CD14-positive monocyte (primary cell): ENCODE measurements at regions not wholly inside any gene's neighbourhood (a gene's known extent, or its start where the extent isn't known, plus 50 kb on each side); places are given as distances from the start of the nearest gene placed in this dataset.

Experiments
- DNase-seq, 3 donors: peaks; one replicate each; pipeline ENCODE4 v3.0.0-alpha.2; 2011 to 2022
- H2AFZ ChIP-seq: 2 replicates; pipeline ENCODE4 v1.6.0; 2012; ENCODE audit warnings: mild to moderate bottlenecking, low read depth, low read length, inconsistent platforms; ENCODE audit not compliant: insufficient read depth, poor library complexity, severe bottlenecking
- H3K27ac ChIP-seq, 2 donors: 1 replicate in 1 of 2; 2 replicates in 1 of 2; pipeline ENCODE4 v1.5.1; 2012 to 2013; ENCODE audit warnings: low read length in 2 of 2, control low read depth in 1 of 2, inconsistent platforms in 1 of 2, low read depth in 1 of 2, mild to moderate bottlenecking in 1 of 2
- H3K27me3 ChIP-seq, 2 donors: one replicate each; pipeline versions ENCODE4 v1.6.0 to v1.6.1; 2011 to 2013; ENCODE audit warnings: low read length in 2 of 2; ENCODE audit not compliant: control insufficient read depth in 2 of 2, insufficient read depth in 2 of 2
- H3K36me3 ChIP-seq, 2 donors: replicated peaks in 1 of 2; 1 replicate in 1 of 2; 2 replicates in 1 of 2; pipeline versions ENCODE4 v1.5.1 to v1.6.1; 2012 to 2013; ENCODE audit warnings: low read length in 2 of 2, control low read depth in 1 of 2, inconsistent platforms in 1 of 2, mild to moderate bottlenecking in 1 of 2; ENCODE audit not compliant: insufficient read depth in 2 of 2, control insufficient read depth in 1 of 2
- H3K4me1 ChIP-seq, 2 donors: 1 replicate in 1 of 2; 2 replicates in 1 of 2; pipeline versions ENCODE4 v1.5.1 to v1.6.1; 2012 to 2013; ENCODE audit warnings: low read length in 2 of 2, control low read depth in 1 of 2, inconsistent platforms in 1 of 2, mild to moderate bottlenecking in 1 of 2, moderate library complexity in 1 of 2; ENCODE audit not compliant: insufficient read depth in 2 of 2, control insufficient read depth in 1 of 2
- H3K4me2 ChIP-seq: replicated peaks from 2 replicates; pipeline ENCODE3; 2012; ENCODE audit warnings: low read length, moderate library complexity, mild to moderate bottlenecking; ENCODE audit not compliant: poor library complexity, severe bottlenecking; ENCODE audit errors: extremely low read depth
- H3K4me3 ChIP-seq, 3 experiments: fragments of 200-600 bp in 1 of 3; sonication (generic) in 1 of 3; replicated peaks in 1 of 3; 1 replicate in 2 of 3; 2 replicates in 1 of 3; pipeline ENCODE4 v1.5.1; 2011 to 2013; ENCODE audit warnings: low read length in 3 of 3, mild to moderate bottlenecking in 3 of 3, control low read depth in 2 of 3, low read depth in 2 of 3, inconsistent platforms in 1 of 3, moderate library complexity in 1 of 3
- H3K79me2 ChIP-seq: 2 replicates; pipeline ENCODE4 v1.6.0; 2012; ENCODE audit warnings: mild to moderate bottlenecking, control low read depth, inconsistent platforms, low read length, moderate library complexity; ENCODE audit not compliant: insufficient read depth
- H3K9ac ChIP-seq: 2 replicates; pipeline ENCODE4 v1.6.0; 2017; ENCODE audit warnings: low read length, mild to moderate bottlenecking; ENCODE audit not compliant: insufficient read depth, poor library complexity, severe bottlenecking
- H3K9me3 ChIP-seq, 2 donors: replicated peaks in 1 of 2; 1 replicate in 1 of 2; 2 replicates in 1 of 2; pipeline versions ENCODE4 v1.5.1 to v1.6.1; 2012 to 2013; ENCODE audit warnings: low read length in 2 of 2, control low read depth in 1 of 2; ENCODE audit not compliant: control insufficient read depth in 1 of 2, insufficient read depth in 1 of 2
- H4K20me1 ChIP-seq: 2 replicates; pipeline ENCODE4 v1.6.0; 2012; ENCODE audit warnings: mild to moderate bottlenecking, low read length, control low read depth, moderate library complexity; ENCODE audit not compliant: insufficient read depth
- H3K27ac Mint-ChIP-seq, 7 donors: one replicate each; pipeline ENCODE4 v1.8.0; 2020; ENCODE audit warnings: mild to moderate bottlenecking in 7 of 7, mixed read lengths in 7 of 7, moderate library complexity in 6 of 7, inconsistent platforms in 2 of 7
- H3K27me3 Mint-ChIP-seq, 3 donors: one replicate each; pipeline ENCODE4 v1.8.0; 2021 to 2022; ENCODE audit warnings: low read depth in 3 of 3, mild to moderate bottlenecking in 3 of 3, mixed read lengths in 3 of 3, moderate library complexity in 3 of 3, inconsistent platforms in 1 of 3
- H3K36me3 Mint-ChIP-seq, 2 donors: one replicate each; pipeline ENCODE4 v1.8.0; 2020; ENCODE audit warnings: mixed read lengths in 2 of 2, inconsistent platforms in 1 of 2, mild to moderate bottlenecking in 1 of 2
- H3K4me1 Mint-ChIP-seq: one replicate; pipeline ENCODE4 v1.8.0; 2020; ENCODE audit warnings: mild to moderate bottlenecking, mixed read lengths
- H3K4me3 Mint-ChIP-seq, 2 donors: one replicate each; pipeline ENCODE4 v1.8.0; 2020; ENCODE audit warnings: mild to moderate bottlenecking in 2 of 2, mixed read lengths in 2 of 2, moderate library complexity in 1 of 2
- H3K9me3 Mint-ChIP-seq, 7 donors: one replicate each; pipeline ENCODE4 v1.8.0; 2020 to 2022; ENCODE audit warnings: mixed read lengths in 7 of 7, mild to moderate bottlenecking in 6 of 7, moderate library complexity in 6 of 7, inconsistent platforms in 2 of 7
- WGBS: methylation state at CpG from one replicate; pipeline ENCODE4 v1.1.5; 2013; ENCODE audit warnings: missing lambda C conversion rate; ENCODE audit not compliant: insufficient coverage; 5-methylcytosine and 5-hydroxymethylcytosine counted together
- intact Hi-C, 2 donors: fragments of 100-400 bp; cut with micrococcal nuclease; formaldehyde crosslinking; loops; one replicate each; pipeline versions ENCODE4 v1.15.0 to v1.15.1; 2023
- TF ChIP-seq, protein P1 (sequence below): fragments of 200-600 bp; IDR thresholded peaks from one replicate; pipeline ENCODE4 v1.8.0; 2022; ENCODE audit warnings: antibody characterized with exemption, mild to moderate bottlenecking

DNA sequence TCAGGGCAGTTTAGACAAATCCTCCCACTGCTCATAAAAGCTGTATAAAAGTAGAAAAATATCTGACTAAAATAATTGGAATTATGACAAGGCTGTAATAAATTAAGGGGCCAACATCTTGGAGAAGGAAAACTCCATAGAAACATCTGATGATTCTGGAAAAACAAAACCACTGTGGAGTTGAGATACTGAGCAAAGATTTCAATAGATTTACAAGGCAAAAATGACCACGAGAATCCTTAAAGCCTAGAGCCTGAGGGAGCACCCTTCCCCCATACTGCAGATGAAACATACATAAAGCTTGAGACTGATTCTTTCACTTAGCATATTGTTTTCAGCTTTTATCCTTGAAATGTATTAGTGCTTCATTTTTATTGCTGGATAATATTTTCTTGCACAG, 286.4 kb upstream of the MMADHC start:
- WGBS = no CpG with 5 or more reads among the region's 1 CpG
- H3K9ac ChIP-seq = no peak overlapping the region
- H3K9me3 Mint-ChIP-seq = peaks cover 0 to 8% (median 4%) of the 10 kb centered on the region in 7 donors

GRCh38 chr2:149872638-149873150, 285.1 kb upstream of the MMADHC start:
- no peaks in the 10 kb centered on the region for H3K36me3 Mint-ChIP-seq
- no peak for DNase-seq
- H3K27ac Mint-ChIP-seq = no peak overlapping the region

More for the DNA sequence above, 286.4 kb upstream of the MMADHC start:
- no peak overlapping the region for H3K4me2 ChIP-seq
- H3K9me3 ChIP-seq = peaks cover 0 to 3% of the 10 kb centered on the region in 2 donors
- H3K27me3 ChIP-seq = no peaks in the 10 kb centered on the region
- no peak overlapping the region for H2AFZ ChIP-seq
- intact Hi-C loops = no loop called here
- Mint-ChIP-seq H3K36me3 (no peaks in the 10 kb centered on the region), H3K27me3 (peaks cover 0 to 2% (median 2%) of the 10 kb centered on the region in 3 donors), H3K4me1 (no peaks in the 10 kb centered on the region), H3K4me3 (no peak overlapping the region), H3K27ac (no peak overlapping the region)
- DNase-seq = no peak
- TF ChIP-seq, protein P1, sequence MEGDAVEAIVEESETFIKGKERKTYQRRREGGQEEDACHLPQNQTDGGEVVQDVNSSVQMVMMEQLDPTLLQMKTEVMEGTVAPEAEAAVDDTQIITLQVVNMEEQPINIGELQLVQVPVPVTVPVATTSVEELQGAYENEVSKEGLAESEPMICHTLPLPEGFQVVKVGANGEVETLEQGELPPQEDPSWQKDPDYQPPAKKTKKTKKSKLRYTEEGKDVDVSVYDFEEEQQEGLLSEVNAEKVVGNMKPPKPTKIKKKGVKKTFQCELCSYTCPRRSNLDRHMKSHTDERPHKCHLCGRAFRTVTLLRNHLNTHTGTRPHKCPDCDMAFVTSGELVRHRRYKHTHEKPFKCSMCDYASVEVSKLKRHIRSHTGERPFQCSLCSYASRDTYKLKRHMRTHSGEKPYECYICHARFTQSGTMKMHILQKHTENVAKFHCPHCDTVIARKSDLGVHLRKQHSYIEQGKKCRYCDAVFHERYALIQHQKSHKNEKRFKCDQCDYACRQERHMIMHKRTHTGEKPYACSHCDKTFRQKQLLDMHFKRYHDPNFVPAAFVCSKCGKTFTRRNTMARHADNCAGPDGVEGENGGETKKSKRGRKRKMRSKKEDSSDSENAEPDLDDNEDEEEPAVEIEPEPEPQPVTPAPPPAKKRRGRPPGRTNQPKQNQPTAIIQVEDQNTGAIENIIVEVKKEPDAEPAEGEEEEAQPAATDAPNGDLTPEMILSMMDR = no peak
- H3K36me3 ChIP-seq = no peaks in the 10 kb centered on the region
- no peak overlapping the region for H3K4me3 ChIP-seq
- H3K27ac ChIP-seq = no peak overlapping the region
- H3K4me1 ChIP-seq = no peaks in the 10 kb centered on the region
- no peaks in the 10 kb centered on the region for H4K20me1 ChIP-seq
- no peaks in the 10 kb centered on the region for H3K79me2 ChIP-seq

More at GRCh38 chr2:149872638-149873150, 285.1 kb upstream of the MMADHC start:
- Histone ChIP-seq H3K4me2 (no peak overlapping the region), H3K4me1 (no peaks in the 10 kb centered on the region), H3K9ac (no peak overlapping the region), H3K27ac (no peak overlapping the region), H3K27me3 (no peaks in the 10 kb centered on the region), H3K4me3 (no peak overlapping the region), H4K20me1 (no peaks in the 10 kb centered on the region), H2AFZ (no peak overlapping the region), H3K79me2 (no peaks in the 10 kb centered on the region), H3K9me3 (peaks cover 0 to 3% of the 10 kb centered on the region in 2 donors), H3K36me3 (no peaks in the 10 kb centered on the region)
- peaks cover 2 to 13% (median 4%) of the 10 kb centered on the region in 7 donors for H3K9me3 Mint-ChIP-seq
- H3K4me3 Mint-ChIP-seq = no peak overlapping the region
- TF ChIP-seq, protein P1 = no peak
- H3K4me1 Mint-ChIP-seq = no peaks in the 10 kb centered on the region
- WGBS = 14% methylated on average over 1 of the region's 2 CpGs
- intact Hi-C loops = no loop called here
- H3K27me3 Mint-ChIP-seq = peaks cover 0 to 2% (median 2%) of the 10 kb centered on the region in 3 donors
